ENCODE measurements at regions not wholly inside any gene's neighbourhood (a gene's known extent, or its start where the extent isn't known, plus 50 kb on each side); places are given as distances from the start of the nearest gene placed in this dataset.

DNA sequence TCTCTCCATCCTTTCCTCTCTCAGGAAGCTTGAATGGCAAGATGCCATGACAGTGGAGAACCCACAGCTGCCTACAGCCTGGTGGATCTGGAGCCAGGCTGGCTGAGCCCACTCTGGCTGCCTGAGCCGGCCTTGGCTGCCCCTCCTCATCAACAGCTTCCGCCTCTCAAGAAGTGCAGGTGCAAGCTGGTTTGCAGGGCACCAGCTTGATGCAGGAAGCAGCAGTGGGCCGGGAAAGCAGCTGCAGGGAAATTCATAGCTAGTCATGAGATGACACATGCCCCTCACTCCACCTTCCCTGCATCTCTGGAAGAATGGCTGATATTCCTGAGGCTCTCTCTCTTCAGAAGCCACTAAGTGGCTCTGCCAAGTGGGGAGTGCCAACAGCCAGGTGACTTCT is 289.1 kb downstream of the RPS29 start:
- Histone ChIP-seq H3K4me1 (ENCODE audit: control insufficient read depth, insufficient read depth, low read length) (no peaks in the 10 kb centered on the region), H3K4me3 (ENCODE audit: low read depth, low read length) (no peak overlapping the region), H3K27ac (ENCODE audit: extremely low read depth, low read depth, low read length) (no peak overlapping the region), H3K36me3 (ENCODE audit: control insufficient read depth in 2 of 2, insufficient read depth in 1 of 2, low read length in 2 of 2) (no peaks in the 10 kb centered on the region), H3K9me3 (ENCODE audit: control insufficient read depth, insufficient read depth, low read depth, low read length) (no peaks in the 10 kb centered on the region)
- ChIA-PET CTCF (interaction anchor here (1.0 kb wide), 1 partner anchor 9 kb away, joined by 5 read pairs; no protein-coding TSS in a partner anchor), POLR2A (no interaction called here)
- TF ChIP-seq ZNF19 (tag by site-specific recombination; IDR thresholded peaks at IDR 0.05; ENCODE audit: low read depth) (no peak), REPIN1 (tag by site-specific recombination; IDR thresholded peaks at IDR 0.05; ENCODE audit: low read depth) (no peak), ZNF473 (tag by site-specific recombination; IDR thresholded peaks at IDR 0.05) (no peak), ZFHX2 (tag by site-specific recombination; conservative IDR thresholded peaks at IDR 0.05) (no peak), KLF1 (tag by site-specific recombination; IDR thresholded peaks at IDR 0.05) (no peak), ZNF777 (tag by site-specific recombination; IDR thresholded peaks at IDR 0.05; ENCODE audit: borderline replicate concordance) (no peak), ZNF302 (tag by site-specific recombination; IDR thresholded peaks at IDR 0.05; ENCODE audit: low read depth) (no peak), ZNF596 (tag by site-specific recombination; IDR thresholded peaks at IDR 0.05) (no peak), YY2 (tag by site-specific recombination; IDR thresholded peaks at IDR 0.05) (no peak), KLF7 (tag by site-specific recombination; IDR thresholded peaks at IDR 0.05; ENCODE audit: borderline replicate concordance) (no peak)
- TF ChIP-seq, protein P1, sequence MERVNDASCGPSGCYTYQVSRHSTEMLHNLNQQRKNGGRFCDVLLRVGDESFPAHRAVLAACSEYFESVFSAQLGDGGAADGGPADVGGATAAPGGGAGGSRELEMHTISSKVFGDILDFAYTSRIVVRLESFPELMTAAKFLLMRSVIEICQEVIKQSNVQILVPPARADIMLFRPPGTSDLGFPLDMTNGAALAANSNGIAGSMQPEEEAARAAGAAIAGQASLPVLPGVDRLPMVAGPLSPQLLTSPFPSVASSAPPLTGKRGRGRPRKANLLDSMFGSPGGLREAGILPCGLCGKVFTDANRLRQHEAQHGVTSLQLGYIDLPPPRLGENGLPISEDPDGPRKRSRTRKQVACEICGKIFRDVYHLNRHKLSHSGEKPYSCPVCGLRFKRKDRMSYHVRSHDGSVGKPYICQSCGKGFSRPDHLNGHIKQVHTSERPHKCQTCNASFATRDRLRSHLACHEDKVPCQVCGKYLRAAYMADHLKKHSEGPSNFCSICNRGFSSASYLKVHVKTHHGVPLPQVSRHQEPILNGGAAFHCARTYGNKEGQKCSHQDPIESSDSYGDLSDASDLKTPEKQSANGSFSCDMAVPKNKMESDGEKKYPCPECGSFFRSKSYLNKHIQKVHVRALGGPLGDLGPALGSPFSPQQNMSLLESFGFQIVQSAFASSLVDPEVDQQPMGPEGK (tag by site-specific recombination; IDR thresholded peaks at IDR 0.05), result no peak
- TF ChIP-seq, protein P2, sequence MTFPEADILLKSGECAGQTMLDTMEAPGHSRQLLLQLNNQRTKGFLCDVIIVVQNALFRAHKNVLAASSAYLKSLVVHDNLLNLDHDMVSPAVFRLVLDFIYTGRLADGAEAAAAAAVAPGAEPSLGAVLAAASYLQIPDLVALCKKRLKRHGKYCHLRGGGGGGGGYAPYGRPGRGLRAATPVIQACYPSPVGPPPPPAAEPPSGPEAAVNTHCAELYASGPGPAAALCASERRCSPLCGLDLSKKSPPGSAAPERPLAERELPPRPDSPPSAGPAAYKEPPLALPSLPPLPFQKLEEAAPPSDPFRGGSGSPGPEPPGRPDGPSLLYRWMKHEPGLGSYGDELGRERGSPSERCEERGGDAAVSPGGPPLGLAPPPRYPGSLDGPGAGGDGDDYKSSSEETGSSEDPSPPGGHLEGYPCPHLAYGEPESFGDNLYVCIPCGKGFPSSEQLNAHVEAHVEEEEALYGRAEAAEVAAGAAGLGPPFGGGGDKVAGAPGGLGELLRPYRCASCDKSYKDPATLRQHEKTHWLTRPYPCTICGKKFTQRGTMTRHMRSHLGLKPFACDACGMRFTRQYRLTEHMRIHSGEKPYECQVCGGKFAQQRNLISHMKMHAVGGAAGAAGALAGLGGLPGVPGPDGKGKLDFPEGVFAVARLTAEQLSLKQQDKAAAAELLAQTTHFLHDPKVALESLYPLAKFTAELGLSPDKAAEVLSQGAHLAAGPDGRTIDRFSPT (tag by site-specific recombination; IDR thresholded peaks at IDR 0.05), result no peak
- TF ChIP-seq, protein P3, sequence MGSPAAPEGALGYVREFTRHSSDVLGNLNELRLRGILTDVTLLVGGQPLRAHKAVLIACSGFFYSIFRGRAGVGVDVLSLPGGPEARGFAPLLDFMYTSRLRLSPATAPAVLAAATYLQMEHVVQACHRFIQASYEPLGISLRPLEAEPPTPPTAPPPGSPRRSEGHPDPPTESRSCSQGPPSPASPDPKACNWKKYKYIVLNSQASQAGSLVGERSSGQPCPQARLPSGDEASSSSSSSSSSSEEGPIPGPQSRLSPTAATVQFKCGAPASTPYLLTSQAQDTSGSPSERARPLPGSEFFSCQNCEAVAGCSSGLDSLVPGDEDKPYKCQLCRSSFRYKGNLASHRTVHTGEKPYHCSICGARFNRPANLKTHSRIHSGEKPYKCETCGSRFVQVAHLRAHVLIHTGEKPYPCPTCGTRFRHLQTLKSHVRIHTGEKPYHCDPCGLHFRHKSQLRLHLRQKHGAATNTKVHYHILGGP (tag by site-specific recombination; IDR thresholded peaks at IDR 0.05), result no peak
- TF ChIP-seq, protein P4, sequence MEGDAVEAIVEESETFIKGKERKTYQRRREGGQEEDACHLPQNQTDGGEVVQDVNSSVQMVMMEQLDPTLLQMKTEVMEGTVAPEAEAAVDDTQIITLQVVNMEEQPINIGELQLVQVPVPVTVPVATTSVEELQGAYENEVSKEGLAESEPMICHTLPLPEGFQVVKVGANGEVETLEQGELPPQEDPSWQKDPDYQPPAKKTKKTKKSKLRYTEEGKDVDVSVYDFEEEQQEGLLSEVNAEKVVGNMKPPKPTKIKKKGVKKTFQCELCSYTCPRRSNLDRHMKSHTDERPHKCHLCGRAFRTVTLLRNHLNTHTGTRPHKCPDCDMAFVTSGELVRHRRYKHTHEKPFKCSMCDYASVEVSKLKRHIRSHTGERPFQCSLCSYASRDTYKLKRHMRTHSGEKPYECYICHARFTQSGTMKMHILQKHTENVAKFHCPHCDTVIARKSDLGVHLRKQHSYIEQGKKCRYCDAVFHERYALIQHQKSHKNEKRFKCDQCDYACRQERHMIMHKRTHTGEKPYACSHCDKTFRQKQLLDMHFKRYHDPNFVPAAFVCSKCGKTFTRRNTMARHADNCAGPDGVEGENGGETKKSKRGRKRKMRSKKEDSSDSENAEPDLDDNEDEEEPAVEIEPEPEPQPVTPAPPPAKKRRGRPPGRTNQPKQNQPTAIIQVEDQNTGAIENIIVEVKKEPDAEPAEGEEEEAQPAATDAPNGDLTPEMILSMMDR (tag by site-specific recombination; IDR thresholded peaks at IDR 0.05), result no peak
- TF ChIP-seq, protein P5, sequence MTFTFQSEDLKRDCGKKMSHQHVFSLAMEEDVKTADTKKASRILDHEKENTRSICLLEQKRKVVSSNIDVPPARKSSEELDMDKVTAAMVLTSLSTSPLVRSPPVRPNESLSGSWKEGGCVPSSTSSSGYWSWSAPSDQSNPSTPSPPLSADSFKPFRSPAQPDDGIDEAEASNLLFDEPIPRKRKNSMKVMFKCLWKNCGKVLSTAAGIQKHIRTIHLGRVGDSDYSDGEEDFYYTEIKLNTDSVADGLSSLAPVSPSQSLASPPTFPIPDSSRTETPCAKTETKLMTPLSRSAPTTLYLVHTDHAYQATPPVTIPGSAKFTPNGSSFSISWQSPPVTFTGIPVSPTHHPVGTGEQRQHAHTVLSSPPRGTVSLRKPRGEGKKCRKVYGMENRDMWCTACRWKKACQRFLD (tag by site-specific recombination; IDR thresholded peaks at IDR 0.05), result no peak

DNA sequence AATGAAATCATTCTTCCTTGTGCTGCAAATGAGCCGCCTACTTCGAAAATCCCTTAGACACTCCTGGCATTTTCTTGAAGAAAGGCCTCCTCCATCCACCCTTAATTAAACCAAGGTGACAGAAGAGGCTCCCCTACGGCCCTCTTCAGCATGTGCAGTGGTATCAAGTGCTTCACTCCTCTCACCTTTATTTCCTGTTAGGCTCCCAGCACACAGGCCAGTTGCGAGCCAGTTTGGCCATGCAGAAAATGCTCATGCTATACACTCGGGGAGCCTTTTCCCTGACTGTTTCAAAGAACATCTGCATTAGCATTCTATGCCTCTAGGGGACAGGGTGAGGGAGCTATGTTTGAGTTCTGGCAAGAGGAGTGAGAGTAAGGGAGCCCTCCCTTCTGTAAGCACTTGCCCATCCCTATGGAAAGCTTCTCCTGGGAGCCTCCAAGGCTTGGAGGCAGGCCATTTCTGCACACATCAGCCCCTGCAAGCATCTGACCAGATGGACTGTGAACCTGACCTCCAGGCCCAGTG is 291.5 kb downstream of the RPS29 start:
- POLR2A ChIA-PET, result no interaction called here
- Histone ChIP-seq H3K9me3 (ENCODE audit: control insufficient read depth, insufficient read depth, low read depth, low read length) (no peaks in the 10 kb centered on the region), H3K27ac (ENCODE audit: extremely low read depth, low read depth, low read length) (no peak overlapping the region), H3K4me3 (ENCODE audit: low read depth, low read length) (no peak overlapping the region), H3K4me1 (ENCODE audit: control insufficient read depth, insufficient read depth, low read length) (no peaks in the 10 kb centered on the region), H3K36me3 (ENCODE audit: control insufficient read depth in 2 of 2, insufficient read depth in 1 of 2, low read length in 2 of 2) (no peaks in the 10 kb centered on the region)
- CTCF ChIA-PET, result interaction anchor here (1.9 kb wide), 1 partner anchor 11 kb away, joined by 7 read pairs; no protein-coding TSS in a partner anchor
- no peak for TF ChIP-seq WT1 (tag by site-specific recombination; IDR thresholded peaks at IDR 0.05)
- no peak for TF ChIP-seq ZNF350 (tag by site-specific recombination; IDR thresholded peaks at IDR 0.05)
- TF ChIP-seq, protein P6, sequence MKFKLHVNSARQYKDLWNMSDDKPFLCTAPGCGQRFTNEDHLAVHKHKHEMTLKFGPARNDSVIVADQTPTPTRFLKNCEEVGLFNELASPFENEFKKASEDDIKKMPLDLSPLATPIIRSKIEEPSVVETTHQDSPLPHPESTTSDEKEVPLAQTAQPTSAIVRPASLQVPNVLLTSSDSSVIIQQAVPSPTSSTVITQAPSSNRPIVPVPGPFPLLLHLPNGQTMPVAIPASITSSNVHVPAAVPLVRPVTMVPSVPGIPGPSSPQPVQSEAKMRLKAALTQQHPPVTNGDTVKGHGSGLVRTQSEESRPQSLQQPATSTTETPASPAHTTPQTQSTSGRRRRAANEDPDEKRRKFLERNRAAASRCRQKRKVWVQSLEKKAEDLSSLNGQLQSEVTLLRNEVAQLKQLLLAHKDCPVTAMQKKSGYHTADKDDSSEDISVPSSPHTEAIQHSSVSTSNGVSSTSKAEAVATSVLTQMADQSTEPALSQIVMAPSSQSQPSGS (tag by site-specific recombination; IDR thresholded peaks at IDR 0.05; ENCODE audit: low read depth), result no peak
